Stimulated activated naive CD8-positive, alpha-beta T cell treated with anti-CD3 and anti-CD28 coated beads, Interleukin-15, Interleukin-2, amounts not matched to agents 100 U/mL and 50 U/mL, for 24 hours (primary cell): ENCODE measurements at regions not wholly inside any gene's neighbourhood (a gene's known extent, or its start where the extent isn't known, plus 50 kb on each side); places are given as distances from the start of the nearest gene placed in this dataset.

ENCODE experiments used
- ATAC-seq: fragments of 150-1000 bp; cut with Tn5 transposase; one replicate; pipeline ENCODE4 v1.10.0; 2021
- DNase-seq: peaks from one replicate; pipeline ENCODE4 v3.0.0; 2021

- no peak for ATAC-seq
Measured at GRCh38 chr13:105979131-105980011, 556.1 kb downstream of the EFNB2 start.

DNA sequence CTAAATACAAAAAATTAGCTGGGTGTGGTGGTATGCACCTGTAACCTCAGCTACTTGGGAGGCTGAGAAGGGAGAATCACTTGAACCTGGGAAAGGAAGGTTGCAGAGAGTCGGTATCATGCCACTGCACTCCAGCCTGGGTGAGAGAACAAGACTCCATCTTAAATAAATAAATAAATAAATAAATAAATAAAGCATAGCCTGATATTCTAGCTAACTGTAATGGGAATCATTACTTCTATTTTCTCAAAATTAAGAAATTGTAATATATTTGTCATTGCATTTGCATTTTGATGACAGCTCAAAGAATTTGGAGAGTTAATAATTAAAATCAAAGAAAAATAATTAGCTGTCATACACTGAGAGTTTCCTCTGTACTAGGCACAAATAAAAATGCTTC, 561.1 kb downstream of the EFNB2 start:
- ATAC-seq = no peak

More at GRCh38 chr13:105979131-105980011, 556.1 kb downstream of the EFNB2 start:
- no peak for DNase-seq

DNA sequence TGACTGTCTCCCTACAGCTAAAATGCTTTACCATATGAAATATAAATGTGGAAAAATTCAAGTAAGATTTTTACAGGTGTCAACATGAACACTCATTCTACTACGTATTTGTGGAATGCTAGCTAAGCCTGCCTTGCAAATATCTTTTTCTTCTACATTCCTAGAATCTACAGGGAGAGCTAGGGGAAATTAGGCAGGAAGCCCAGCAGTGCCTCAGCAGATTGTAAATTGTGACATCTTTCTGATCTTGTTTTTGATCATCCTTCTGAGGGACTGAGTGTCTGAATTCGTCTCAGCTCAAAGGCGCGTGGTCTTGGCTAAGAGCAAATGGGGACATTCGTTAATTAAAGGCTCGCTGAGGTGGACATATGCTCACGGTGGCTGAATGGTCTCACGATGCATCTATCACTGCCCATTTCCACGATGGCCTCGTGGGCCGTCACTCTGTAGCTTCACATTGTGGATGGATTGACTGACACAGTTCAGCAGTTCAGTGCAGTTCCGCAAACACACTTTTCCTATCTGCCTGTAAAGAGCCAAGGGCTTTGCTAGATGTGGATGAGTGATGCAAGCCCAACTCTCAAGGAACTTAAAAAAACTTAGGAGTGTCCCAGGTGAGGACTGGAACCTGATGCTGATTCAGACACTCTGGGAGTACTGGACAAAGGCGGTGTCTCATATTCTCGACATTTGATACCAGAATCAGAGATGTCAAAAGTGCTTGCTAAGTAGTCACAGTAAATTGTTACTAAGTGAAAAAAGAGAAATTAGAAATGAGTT, 562.5 kb downstream of the EFNB2 start:
- no peak for DNase-seq

More for the DNA sequence above, 561.1 kb downstream of the EFNB2 start:
- no peak for DNase-seq

GRCh38 chr13:105972306-105972721, 563.1 kb downstream of the EFNB2 start:
- no peak for DNase-seq
- ATAC-seq = no peak

More for the DNA sequence above, 562.5 kb downstream of the EFNB2 start:
- ATAC-seq = no peak

- no peak for DNase-seq
- no peak for ATAC-seq
Measured at GRCh38 chr13:105971738-105972137, 563.7 kb downstream of the EFNB2 start.

DNA sequence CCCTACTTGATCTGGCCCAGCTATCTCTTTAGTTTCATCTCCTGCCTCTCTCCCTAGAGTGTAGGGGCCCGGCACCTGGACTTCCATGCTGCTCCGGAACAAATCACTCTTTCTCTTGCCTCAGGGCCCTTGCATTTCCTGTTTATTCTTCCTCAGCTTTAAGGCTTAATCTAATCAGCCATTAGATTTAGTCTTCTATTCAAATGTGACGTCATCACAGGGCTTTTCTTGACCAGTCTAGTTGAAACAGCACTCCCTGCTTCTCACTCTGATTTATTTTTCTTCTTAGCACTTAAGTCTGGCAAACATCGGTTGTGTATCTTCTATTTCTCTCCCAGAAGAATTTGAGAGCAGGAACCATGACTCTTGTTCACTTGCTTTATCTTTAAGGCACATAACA, 564.1 kb downstream of the EFNB2 start:
- ATAC-seq = no peak
- DNase-seq = no peak

GRCh38 chr13:105969761-105970160, 565.7 kb downstream of the EFNB2 start:
- ATAC-seq (no peak), DNase-seq (no peak)

DNA sequence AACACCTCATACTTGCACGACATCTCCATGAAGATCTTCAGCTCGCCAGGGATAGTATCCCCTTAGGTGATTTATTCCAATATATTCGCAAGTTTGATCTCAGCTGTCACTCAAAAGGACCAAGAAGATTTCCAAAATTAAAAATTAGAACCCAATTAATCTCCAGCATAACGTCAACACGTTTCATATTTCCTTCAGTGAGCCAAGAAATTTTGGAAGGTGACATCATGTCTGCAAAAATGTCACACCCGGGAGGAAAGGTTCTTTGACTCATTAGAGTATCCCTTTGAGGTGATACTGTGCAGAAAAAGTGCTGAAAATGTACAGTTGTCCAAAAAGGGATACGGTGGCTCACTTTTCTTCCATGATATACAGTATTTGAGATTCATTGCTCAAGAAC, 569.6 kb downstream of the EFNB2 start:
- DNase-seq (no peak), ATAC-seq (no peak)

GRCh38 chr13:105962080-105962479, 573.4 kb downstream of the EFNB2 start:
- DNase-seq (no peak), ATAC-seq (no peak)

DNA sequence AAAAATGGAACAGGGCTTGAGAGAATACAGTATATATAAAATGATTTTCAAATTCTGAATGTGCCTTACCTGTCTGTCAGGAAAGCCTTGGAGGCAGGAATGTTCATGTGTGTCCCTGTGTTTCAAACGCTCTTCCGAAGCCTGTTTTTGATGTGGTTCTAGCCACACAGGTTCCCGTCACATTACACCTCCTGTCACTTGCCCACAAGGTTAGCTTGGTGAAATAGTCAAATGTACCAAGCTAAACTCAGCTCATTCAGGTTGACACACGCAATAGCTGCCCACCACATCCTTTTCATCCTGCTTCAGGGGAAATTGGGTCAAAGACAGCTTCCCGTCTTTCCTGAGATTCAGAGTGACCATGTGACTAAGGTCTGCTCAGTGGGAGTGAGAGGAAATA, 574.0 kb downstream of the EFNB2 start:
- DNase-seq = no peak
- no peak for ATAC-seq

GRCh38 chr13:105960326-105960725, 575.1 kb downstream of the EFNB2 start:
- DNase-seq (no peak), ATAC-seq (no peak)

- no peak for ATAC-seq
- no peak for DNase-seq
Measured at GRCh38 chr13:105959876-105960275, 575.6 kb downstream of the EFNB2 start.

- ATAC-seq (no peak), DNase-seq (no peak)
Measured at GRCh38 chr13:105957769-105958438, 577.6 kb downstream of the EFNB2 start.

- DNase-seq (no peak), ATAC-seq (no peak)
Measured at GRCh38 chr13:105956921-105957320, 578.5 kb downstream of the EFNB2 start.

- DNase-seq (no peak), ATAC-seq (no peak)
Measured at GRCh38 chr13:105952973-105953290, 582.5 kb downstream of the EFNB2 start.

DNA sequence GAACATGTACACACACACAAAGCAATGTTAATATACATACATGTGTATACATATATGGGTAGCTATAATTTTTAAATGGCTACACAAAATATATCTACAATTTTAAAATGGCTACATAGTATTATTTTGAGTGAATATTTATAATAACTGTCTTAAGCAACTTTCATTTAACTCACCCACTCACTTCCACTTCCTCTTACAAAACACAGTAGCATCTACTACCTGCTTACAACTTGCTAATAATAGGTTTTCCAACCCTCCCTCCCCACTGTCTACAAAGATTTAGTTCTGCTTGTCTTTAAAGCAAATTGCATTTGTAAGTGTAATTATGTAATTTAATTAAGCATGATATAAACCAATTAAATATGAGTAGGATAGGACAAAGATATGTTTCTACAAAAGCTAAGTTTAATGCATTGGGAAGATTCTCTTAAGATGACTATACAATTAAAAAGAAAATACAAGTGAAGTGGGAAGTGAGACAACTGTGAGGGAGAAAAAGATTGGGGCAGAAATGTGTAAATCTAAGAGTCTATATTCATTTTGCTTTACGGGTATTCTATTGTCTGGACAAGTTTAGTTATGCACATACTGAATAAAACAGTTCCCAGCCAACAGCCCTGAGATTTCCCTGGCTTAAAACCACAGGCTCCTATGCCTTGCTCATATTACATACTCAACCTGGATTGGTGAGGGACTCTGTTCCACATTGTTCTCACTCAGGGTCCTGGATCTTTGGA, 583.1 kb downstream of the EFNB2 start:
- no peak for ATAC-seq
- no peak for DNase-seq

DNA sequence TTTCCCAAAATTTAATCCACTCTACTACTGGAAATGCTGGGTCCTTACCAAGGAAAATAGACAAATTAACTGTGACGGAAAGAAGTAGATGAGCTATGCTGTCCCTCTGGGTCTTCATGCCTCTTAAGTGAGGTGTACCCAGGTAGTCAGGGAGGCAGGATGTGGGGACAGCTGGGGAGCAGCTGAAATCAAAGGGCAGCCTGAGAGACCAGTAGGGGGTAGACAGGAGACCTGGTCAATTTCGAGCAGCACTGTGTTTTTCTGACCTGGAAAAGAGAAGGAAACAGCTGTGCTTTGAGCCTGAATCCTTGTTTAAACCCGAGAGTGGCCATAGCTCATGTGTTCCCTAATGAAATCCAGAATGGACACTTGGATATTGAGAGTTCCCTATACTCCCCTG, 587.3 kb downstream of the EFNB2 start:
- no peak for DNase-seq

DNA sequence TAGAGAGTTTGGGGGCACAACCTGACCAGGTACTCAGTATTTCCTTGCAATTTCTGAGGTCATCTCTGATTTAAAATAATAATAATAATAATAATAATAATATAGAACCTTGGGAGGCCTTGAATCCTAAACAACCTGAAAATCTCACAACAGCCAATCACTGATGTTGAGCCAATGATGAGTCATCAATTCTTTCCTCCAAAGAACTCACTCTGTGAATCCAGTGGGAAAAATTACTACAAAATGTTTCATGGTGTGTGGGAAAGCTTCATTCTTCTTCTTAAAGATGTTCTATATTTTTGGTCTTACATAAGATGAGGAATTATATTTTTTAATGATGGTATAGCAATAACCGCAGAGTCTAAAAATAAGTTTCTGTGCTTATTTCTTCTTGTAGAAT, 594.6 kb downstream of the EFNB2 start:
- no peak for ATAC-seq
- no peak for DNase-seq

More for the DNA sequence above, 587.3 kb downstream of the EFNB2 start:
- no peak for ATAC-seq

DNA sequence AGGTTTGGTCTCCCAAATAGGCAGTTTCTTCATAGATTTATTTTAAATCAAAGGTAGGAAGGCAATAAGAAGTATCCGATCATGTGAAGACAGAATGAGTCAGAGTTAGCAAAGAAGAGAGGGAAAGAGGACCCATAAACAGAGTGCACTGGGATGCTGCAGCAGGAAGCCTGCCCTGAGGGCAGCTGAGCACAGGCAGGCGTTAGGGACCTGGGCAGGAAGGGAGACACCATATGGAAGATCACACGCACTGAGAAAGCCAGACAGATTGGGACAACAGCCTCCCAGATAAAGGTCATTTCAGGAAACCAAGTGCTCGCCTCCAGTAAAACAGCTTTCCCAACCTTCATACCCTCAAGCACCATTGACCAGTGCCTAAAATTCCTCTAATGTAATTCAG, 598.0 kb downstream of the EFNB2 start:
- no peak for DNase-seq
- no peak for ATAC-seq

DNA sequence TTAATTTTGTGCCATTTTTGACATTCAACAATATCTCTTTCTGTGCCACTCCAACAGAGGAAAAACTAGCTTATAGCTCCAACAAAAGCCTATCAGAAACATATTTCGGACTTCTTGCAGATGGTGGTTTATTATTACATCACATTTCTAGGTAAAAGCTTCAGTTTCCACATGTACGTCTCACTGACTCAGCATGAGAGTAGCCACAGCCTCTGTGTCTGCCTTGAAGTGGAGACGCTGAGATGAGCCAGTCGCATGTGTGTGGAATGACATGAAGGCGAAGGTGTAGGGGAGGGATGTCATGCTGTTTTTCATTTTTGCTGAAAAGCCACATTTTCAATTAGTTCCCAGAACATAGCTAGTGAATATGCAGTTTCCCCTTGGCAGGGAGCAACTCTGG, 598.6 kb downstream of the EFNB2 start:
- DNase-seq (no peak), ATAC-seq (no peak)

DNA sequence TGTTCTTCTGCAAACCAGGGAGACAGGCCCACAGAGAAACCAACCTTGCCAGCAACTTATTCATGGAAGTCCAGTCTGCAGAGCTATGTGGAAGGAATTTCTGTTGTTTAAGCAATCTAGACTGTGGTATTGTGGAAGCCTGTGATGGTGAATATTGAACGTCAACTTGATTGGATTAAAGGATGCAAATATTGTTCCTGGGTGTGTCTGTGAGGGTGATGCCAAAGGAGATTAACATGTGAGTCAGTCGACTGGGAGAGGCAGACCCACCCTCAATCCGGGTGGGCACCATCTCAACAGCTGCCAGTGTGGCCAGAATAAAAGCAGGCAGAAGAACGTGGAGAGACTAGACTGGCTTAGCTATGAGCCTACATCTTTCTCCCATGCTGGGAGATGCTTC, 606.0 kb downstream of the EFNB2 start:
- no peak for ATAC-seq

DNA sequence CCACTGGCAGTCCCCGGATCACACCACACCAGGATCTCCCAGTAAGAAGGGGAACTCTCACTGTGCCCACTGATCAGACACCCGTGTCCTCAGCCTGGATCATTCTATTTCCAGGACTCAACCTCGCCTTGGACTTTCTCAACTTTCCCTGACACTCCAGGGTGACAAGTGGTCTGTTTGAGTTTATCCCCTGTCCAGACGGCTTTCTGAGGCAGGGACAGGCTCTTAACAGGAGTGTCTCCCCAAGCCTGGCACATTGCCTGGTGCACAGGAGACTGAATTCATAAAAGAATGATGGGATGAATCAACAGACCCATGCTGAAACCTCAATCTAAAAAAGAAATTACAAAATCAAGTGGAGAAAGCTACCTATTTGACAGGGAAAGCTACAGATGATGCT, 606.6 kb downstream of the EFNB2 start:
- DNase-seq = no peak
- no peak for ATAC-seq

More for the DNA sequence above, 606.0 kb downstream of the EFNB2 start:
- DNase-seq = no peak
